Memory B cell (primary cell): ENCODE measurements at regions not wholly inside any gene's neighbourhood (a gene's known extent, or its start where the extent isn't known, plus 50 kb on each side); places are given as distances from the start of the nearest gene placed in this dataset.

Experiments
- ATAC-seq: fragments of 150-1000 bp; cut with Tn5 transposase; 2 replicates; pipeline ENCODE4 v1.10.0; 2021; ENCODE audit warnings: low read depth, mild to moderate bottlenecking, moderate library complexity
- DNase-seq, 2 donors: peaks; one replicate each; pipeline ENCODE4 v3.0.0; 2022; ENCODE audit warnings: low spot score in 2 of 2
- H3K27ac Mint-ChIP-seq: one replicate; pipeline ENCODE4 v1.8.0; 2022; ENCODE audit warnings: mild to moderate bottlenecking, moderate library complexity, mixed read lengths
- H3K27me3 Mint-ChIP-seq: one replicate; pipeline ENCODE4 v1.8.0; 2022; ENCODE audit warnings: mixed read lengths
- H3K36me3 Mint-ChIP-seq: one replicate; pipeline ENCODE4 v1.8.0; 2022; ENCODE audit warnings: mild to moderate bottlenecking, mixed read lengths
- H3K4me1 Mint-ChIP-seq: one replicate; pipeline ENCODE4 v1.8.0; 2022; ENCODE audit warnings: mixed read lengths
- H3K4me3 Mint-ChIP-seq: one replicate; pipeline ENCODE4 v1.8.0; 2022; ENCODE audit warnings: mild to moderate bottlenecking, moderate library complexity, mixed read lengths
- H3K9me3 Mint-ChIP-seq: one replicate; pipeline ENCODE4 v1.8.0; 2022; ENCODE audit warnings: mixed read lengths

- Mint-ChIP-seq H3K4me1 (no peaks in the 10 kb centered on the region), H3K27me3 (no peaks in the 10 kb centered on the region), H3K4me3 (no peak overlapping the region), H3K27ac (no peak overlapping the region), H3K9me3 (no peaks in the 10 kb centered on the region), H3K36me3 (no peaks in the 10 kb centered on the region)
- DNase-seq (no peak), ATAC-seq (no peak)
Measured at GRCh38 chr5:89721353-89721752, 688.2 kb downstream of the CETN3 start.

- no peak overlapping the region for H3K27ac Mint-ChIP-seq
- ATAC-seq (no peak), DNase-seq (no peak)
- peaks cover 6% of the 10 kb centered on the region for H3K27me3 Mint-ChIP-seq
- no peaks in the 10 kb centered on the region for H3K9me3 Mint-ChIP-seq
- no peaks in the 10 kb centered on the region for H3K36me3 Mint-ChIP-seq
- peaks cover 4% of the 10 kb centered on the region for H3K4me1 Mint-ChIP-seq
- H3K4me3 Mint-ChIP-seq: no peak overlapping the region
Measured at GRCh38 chr5:89712134-89712700, 697.3 kb downstream of the CETN3 start.

DNA sequence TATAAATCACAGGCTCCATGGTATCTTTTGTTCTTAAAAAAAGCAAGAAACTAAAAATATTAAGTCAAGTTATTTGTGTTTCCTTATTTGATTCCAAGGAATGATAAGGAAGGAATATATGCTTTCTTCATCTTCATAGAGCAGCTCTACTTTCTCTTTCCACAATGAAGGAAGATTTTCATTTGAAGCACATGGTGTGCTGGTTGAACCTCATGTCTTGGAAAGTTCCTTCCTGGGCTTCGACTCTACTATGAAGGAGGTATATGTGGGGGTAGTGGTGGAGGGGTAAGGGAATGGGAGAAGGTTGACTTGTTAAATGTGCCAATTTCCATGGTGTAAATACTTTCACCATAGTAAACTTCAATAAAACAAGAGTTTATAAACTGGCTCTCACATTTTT, 698.0 kb downstream of the CETN3 start:
- ATAC-seq (no peak), DNase-seq (no peak)
- no peaks in the 10 kb centered on the region for H3K36me3 Mint-ChIP-seq
- H3K4me3 Mint-ChIP-seq: no peak overlapping the region
- H3K9me3 Mint-ChIP-seq: no peaks in the 10 kb centered on the region
- H3K27ac Mint-ChIP-seq: no peak overlapping the region
- peaks cover 9% of the 10 kb centered on the region for H3K27me3 Mint-ChIP-seq
- H3K4me1 Mint-ChIP-seq: peaks cover 4% of the 10 kb centered on the region

GRCh38 chr5:89710006-89710405, 699.5 kb downstream of the CETN3 start:
- Mint-ChIP-seq H3K36me3 (no peaks in the 10 kb centered on the region), H3K27ac (no peak overlapping the region), H3K4me3 (no peak overlapping the region), H3K4me1 (peaks cover 4% of the 10 kb centered on the region), H3K9me3 (no peaks in the 10 kb centered on the region), H3K27me3 (peaks cover 13% of the 10 kb centered on the region)
- ATAC-seq (no peak), DNase-seq (no peak)

- no peaks in the 10 kb centered on the region for H3K9me3 Mint-ChIP-seq
- no peak for DNase-seq
- H3K36me3 Mint-ChIP-seq: no peaks in the 10 kb centered on the region
- H3K27me3 Mint-ChIP-seq: peaks cover 13% of the 10 kb centered on the region
- H3K27ac Mint-ChIP-seq: no peak overlapping the region
- peaks cover 4% of the 10 kb centered on the region for H3K4me1 Mint-ChIP-seq
- no peak overlapping the region for H3K4me3 Mint-ChIP-seq
- peak; percentile 47 for ATAC-seq
Measured at GRCh38 chr5:89707891-89708290, 701.7 kb downstream of the CETN3 start.

- Mint-ChIP-seq H3K27ac (no peak overlapping the region), H3K4me3 (no peak overlapping the region), H3K9me3 (no peaks in the 10 kb centered on the region), H3K4me1 (peaks cover 4% of the 10 kb centered on the region), H3K27me3 (peaks cover 14% of the 10 kb centered on the region), H3K36me3 (no peaks in the 10 kb centered on the region)
- DNase-seq: no peak
- no peak for ATAC-seq
Measured at GRCh38 chr5:89706731-89707130, 702.8 kb downstream of the CETN3 start.

GRCh38 chr5:89703817-89704216, 705.7 kb downstream of the CETN3 start:
- ATAC-seq (no peak), DNase-seq (no peak)
- Mint-ChIP-seq H3K27me3 (peaks cover 12% of the 10 kb centered on the region), H3K4me1 (peaks cover 4% of the 10 kb centered on the region), H3K36me3 (no peaks in the 10 kb centered on the region), H3K27ac (no peak overlapping the region), H3K9me3 (no peaks in the 10 kb centered on the region), H3K4me3 (no peak overlapping the region)

DNA sequence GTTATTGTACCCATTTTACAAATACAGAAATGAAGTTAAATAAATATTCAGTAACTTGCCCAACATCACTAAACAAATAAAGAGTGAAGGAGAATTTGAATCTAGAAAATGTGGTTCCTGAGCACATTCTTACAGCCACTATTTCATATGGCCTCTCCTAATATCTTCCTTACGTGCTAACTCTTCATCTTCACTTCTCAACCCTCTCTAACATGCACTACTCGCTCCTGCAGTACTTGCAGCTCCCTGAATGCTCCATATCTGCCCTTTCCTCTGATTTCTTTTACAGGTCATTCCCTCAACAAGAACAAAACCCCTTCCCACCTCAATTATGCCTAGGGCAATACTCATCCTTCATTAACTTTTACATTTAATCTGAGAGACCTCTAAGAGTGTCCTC, 711.5 kb downstream of the CETN3 start:
- Mint-ChIP-seq H3K27me3 (peaks cover 3% of the 10 kb centered on the region), H3K27ac (no peak overlapping the region), H3K4me3 (no peak overlapping the region), H3K4me1 (no peaks in the 10 kb centered on the region), H3K36me3 (no peaks in the 10 kb centered on the region), H3K9me3 (no peaks in the 10 kb centered on the region)
- no peak for DNase-seq
- ATAC-seq: no peak

GRCh38 chr5:89697581-89697980, 712.0 kb downstream of the CETN3 start:
- no peaks in the 10 kb centered on the region for H3K36me3 Mint-ChIP-seq
- no peak overlapping the region for H3K27ac Mint-ChIP-seq
- H3K4me1 Mint-ChIP-seq: no peaks in the 10 kb centered on the region
- ATAC-seq (no peak), DNase-seq (no peak)
- H3K27me3 Mint-ChIP-seq: peaks cover 3% of the 10 kb centered on the region
- H3K4me3 Mint-ChIP-seq: no peak overlapping the region
- H3K9me3 Mint-ChIP-seq: no peaks in the 10 kb centered on the region

DNA sequence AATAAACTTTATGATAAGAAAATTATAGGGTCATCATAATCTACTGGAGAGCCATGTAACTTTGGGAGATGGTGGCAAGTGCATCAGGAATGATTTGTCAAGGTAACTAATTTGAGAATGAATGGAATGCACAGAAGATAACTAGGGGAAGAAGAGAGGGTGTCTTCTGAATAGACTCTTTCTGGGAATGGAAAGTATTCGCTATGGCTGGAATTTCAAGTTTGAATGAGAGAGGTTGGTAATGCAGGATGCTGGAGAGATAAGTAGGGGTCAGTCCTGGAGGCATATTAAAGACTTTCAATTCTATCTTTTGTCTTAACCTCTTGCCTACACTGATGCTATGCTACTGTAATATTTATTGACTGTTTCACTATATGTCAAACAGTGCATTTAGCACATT, 714.2 kb downstream of the CETN3 start:
- no peak overlapping the region for H3K27ac Mint-ChIP-seq
- ATAC-seq (no peak), DNase-seq (no peak)
- H3K36me3 Mint-ChIP-seq: peaks cover 1% of the 10 kb centered on the region
- peaks cover 1% of the 10 kb centered on the region for H3K27me3 Mint-ChIP-seq
- H3K9me3 Mint-ChIP-seq: peaks cover 4% of the 10 kb centered on the region
- no peak overlapping the region for H3K4me3 Mint-ChIP-seq
- peaks cover under 1% of the 10 kb centered on the region for H3K4me1 Mint-ChIP-seq

DNA sequence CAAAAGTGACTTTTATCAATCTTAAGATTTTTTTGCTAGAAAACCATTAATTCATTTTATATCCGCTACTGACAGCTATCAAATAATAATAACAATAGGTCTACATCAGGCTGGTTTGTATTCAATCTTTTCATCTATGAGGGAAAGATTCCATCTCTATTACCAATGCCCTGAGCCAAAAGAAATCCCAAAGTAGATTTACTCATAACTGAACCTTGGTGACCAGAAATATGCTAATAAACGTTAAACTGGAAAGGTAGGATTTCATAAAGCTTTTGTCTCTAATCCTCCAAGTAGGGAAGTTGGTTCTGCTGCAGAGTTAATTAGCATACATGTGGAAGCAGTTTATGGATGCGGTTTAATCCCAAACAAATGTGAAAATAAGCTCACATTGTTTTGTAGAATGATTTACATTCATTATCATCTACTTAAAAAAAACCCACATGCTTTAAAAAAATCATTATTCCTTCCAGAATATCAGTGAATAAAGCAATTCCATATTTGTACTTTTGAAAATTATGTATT, 715.5 kb downstream of the CETN3 start:
- peaks cover 2% of the 10 kb centered on the region for H3K4me1 Mint-ChIP-seq
- H3K9me3 Mint-ChIP-seq: peaks cover 4% of the 10 kb centered on the region
- H3K4me3 Mint-ChIP-seq: no peak overlapping the region
- peaks cover 1% of the 10 kb centered on the region for H3K27me3 Mint-ChIP-seq
- ATAC-seq (no peak), DNase-seq (no peak)
- no peak overlapping the region for H3K27ac Mint-ChIP-seq
- peaks cover 1% of the 10 kb centered on the region for H3K36me3 Mint-ChIP-seq

DNA sequence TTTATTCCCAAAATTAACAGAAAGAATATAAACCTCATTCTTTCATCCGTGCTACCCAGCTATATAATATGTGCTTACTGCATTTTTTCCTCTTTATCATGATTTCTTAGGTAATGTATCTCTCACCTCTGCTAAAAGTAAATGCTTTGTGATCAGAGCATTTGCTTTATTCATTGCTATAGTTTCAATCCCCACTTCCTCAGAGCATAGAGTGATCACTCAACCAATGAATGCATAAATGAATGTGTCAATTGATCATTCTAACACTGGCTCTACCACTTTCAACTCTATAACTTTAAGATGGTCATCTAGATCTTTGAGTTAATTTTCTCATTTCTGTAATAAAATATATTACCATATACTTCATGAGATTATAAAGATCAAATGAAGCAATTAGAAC, 719.2 kb downstream of the CETN3 start:
- Mint-ChIP-seq H3K9me3 (peaks cover 4% of the 10 kb centered on the region), H3K4me1 (peaks cover 6% of the 10 kb centered on the region), H3K36me3 (peaks cover 1% of the 10 kb centered on the region), H3K27ac (no peak overlapping the region), H3K27me3 (peaks cover 1% of the 10 kb centered on the region), H3K4me3 (no peak overlapping the region)
- DNase-seq: no peak
- ATAC-seq: no peak

DNA sequence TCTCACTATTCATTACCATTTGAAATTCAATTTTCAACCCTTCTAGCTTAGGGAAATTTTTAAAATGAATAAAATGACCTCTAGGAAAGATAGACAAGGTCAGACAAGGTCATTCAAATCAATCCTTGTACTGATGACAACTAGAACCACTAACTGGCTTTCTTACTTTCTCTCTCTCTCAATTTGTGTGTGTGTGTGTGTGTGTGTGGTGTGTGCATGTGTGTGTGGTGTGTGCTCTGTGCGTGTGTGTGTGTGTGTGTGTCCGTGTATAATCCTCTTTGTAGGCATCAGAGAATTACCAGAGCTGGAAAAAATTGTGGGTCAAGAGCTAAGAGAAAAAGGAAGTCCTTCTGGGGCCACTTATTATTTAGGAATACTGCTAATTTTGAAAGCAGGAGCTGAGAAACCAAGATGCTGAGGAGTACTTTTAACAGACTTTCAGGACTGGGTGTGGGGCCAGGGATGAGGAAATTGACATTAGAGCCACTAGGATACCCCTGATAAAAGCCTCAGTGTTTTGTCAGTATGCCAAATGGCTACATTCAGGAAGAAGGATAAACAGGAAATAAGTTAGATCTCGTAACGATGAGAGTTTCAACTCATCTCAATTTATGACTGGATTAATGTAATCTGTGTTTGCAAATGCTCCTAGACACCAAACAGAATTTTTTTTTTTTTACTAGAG, 723.3 kb downstream of the CETN3 start:
- peak overlapping the region; percentile 55 for H3K27ac Mint-ChIP-seq
- H3K36me3 Mint-ChIP-seq: no peaks in the 10 kb centered on the region
- H3K4me3 Mint-ChIP-seq: no peak overlapping the region
- ATAC-seq: no peak
- peaks cover 1% of the 10 kb centered on the region for H3K9me3 Mint-ChIP-seq
- no peaks in the 10 kb centered on the region for H3K27me3 Mint-ChIP-seq
- peaks cover 6% of the 10 kb centered on the region for H3K4me1 Mint-ChIP-seq
- no peak for DNase-seq

- no peak overlapping the region for H3K4me3 Mint-ChIP-seq
Measured at GRCh38 chr5:89676634-89677033, 732.9 kb downstream of the CETN3 start.

DNA sequence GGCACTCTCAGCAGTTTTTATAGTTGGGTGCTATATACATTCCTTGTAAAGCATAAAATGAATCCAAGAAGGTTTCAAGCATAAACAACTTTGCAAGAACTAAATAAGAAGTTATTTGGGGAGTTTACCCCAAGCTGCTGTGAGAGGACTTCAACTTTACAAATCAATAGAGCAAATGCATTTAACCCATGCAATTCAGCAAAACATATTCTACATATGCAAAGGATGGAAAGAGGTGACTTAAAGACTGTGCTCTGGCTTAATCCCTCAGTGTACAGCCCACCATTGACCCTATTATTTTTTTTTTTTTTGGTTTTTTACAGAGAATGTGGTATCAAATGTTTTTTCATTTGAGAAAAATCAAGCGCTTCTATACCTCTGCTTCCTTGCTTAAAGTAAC, 736.5 kb downstream of the CETN3 start:
- H3K4me3 Mint-ChIP-seq: no peak overlapping the region
- no peak for DNase-seq

More at GRCh38 chr5:89676634-89677033, 732.9 kb downstream of the CETN3 start:
- ATAC-seq (no peak), DNase-seq (no peak)
- no peaks in the 10 kb centered on the region for H3K4me1 Mint-ChIP-seq
- peaks cover 5% of the 10 kb centered on the region for H3K9me3 Mint-ChIP-seq
- no peaks in the 10 kb centered on the region for H3K36me3 Mint-ChIP-seq
- H3K27me3 Mint-ChIP-seq: peaks cover 4% of the 10 kb centered on the region
- H3K27ac Mint-ChIP-seq: no peak overlapping the region

More for the DNA sequence above, 736.5 kb downstream of the CETN3 start:
- Mint-ChIP-seq H3K9me3 (no peaks in the 10 kb centered on the region), H3K36me3 (no peaks in the 10 kb centered on the region), H3K27me3 (peaks cover 2% of the 10 kb centered on the region), H3K4me1 (no peaks in the 10 kb centered on the region), H3K27ac (no peak overlapping the region)
- no peak for ATAC-seq
